ENCODE measurements at regions not wholly inside any gene's neighbourhood (a gene's known extent, or its start where the extent isn't known, plus 50 kb on each side); places are given as distances from the start of the nearest gene placed in this dataset.
"Not testable (repeated sequence)": the region's sequence is repeated elsewhere in the genome, so short reads cannot be mapped to it uniquely, and the experiment has no call there.

DNA sequence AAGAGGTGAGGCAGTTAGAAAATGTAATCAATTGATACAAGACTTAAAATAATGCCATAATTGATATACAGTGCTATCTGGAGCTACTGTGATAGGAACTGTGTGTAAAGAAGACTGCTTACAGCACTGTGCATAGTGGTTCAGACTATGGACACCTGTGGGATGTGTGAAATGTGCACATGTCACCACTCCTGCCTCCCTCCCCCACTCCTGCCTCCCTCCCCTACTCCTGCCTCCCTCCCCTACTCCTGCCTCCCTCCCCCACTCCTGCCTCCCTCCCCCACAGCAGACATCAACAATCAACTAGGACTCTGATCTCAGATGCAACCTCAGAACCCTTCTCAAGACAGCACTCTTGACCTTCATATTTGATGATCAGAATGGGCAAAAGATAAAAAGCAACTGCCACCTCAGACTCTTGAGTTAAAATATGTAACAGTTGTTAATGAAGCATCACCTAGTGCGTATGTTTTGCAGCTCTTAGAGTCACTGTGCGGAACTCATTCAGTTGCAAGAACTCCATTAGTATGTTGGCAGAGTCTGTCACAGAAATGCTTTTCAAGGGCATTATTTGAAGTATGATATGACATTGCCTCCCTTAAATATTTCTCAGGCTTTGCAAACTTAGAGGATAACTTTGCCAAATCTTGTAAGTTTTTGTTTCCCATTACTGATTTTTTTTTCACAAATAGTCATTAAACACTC is 255.2 kb upstream of the DDHD1 start:
- TF ChIP-seq CTCF (IDR thresholded peaks at IDR 0.05; ENCODE audit: insufficient read depth, low read length, missing control alignments) = no peak
- DNase-seq (ENCODE audit: low read depth, low spot score) = no peak
- CTCF ChIA-PET = interaction anchor here (1.1 to 3.4 kb wide), 2 partner anchors 9 to 25 kb away, joined by 3 to 18 read pairs; no protein-coding TSS in a partner anchor
- POLR2A ChIA-PET = interaction anchor here (0.7 kb wide), 1 partner anchor 16 kb away, joined by 3 read pairs; no protein-coding TSS in a partner anchor
- H3K4me3 ChIP-seq (ENCODE audit: low read depth, low read length) = no peak overlapping the region

GRCh38 chr14:53406519-53406918 is 253.4 kb upstream of the DDHD1 start:
- no peak for DNase-seq (ENCODE audit: low read depth, low spot score)
- TF ChIP-seq CTCF (IDR thresholded peaks at IDR 0.05; ENCODE audit: insufficient read depth, low read length, missing control alignments) = no peak
- POLR2A ChIA-PET = no interaction called here
- no peak overlapping the region for H3K4me3 ChIP-seq (ENCODE audit: low read depth, low read length)
- CTCF ChIA-PET = interaction anchor here (1.1 kb wide), 1 partner anchor 110 kb away, joined by 3 read pairs; no protein-coding TSS in a partner anchor

DNA sequence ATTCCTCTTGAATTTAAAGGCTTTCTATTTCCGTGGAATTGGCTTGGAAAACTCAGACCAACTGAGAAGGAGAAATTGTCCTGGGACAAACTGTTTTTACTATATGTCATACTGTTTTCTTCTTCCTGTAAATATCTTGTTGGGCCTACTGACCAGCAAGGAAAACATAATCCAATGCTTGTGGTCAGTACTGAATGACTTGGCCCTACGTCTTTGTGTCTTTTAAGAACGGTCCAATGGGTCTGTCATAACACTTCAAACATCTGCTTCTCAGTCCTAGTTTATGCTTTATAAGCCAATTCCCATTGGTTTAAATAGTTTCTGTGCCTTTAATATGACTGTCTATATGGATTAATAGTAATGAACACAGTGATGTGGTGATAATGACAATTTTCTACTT is 248.5 kb upstream of the DDHD1 start:
- no peak overlapping the region for H3K4me3 ChIP-seq (ENCODE audit: low read depth, low read length)
- ChIA-PET CTCF (no interaction called here), POLR2A (no interaction called here)
- TF ChIP-seq CTCF (IDR thresholded peaks at IDR 0.05; ENCODE audit: insufficient read depth, low read length, missing control alignments) = no peak
- no peak for DNase-seq (ENCODE audit: low read depth, low spot score)

- TF ChIP-seq CTCF (IDR thresholded peaks at IDR 0.05; ENCODE audit: insufficient read depth, low read length, missing control alignments) = peak; percentile 35
- no peak for DNase-seq (ENCODE audit: low read depth, low spot score)
- POLR2A ChIA-PET = no interaction called here
- CTCF ChIA-PET = interaction anchor here (0.9 to 2.6 kb wide), 5 partner anchors 10 to 783 kb away, joined by 3 to 18 read pairs (median 6); no protein-coding TSS in a partner anchor
- H3K4me3 ChIP-seq (ENCODE audit: low read depth, low read length) = no peak overlapping the region
These were observed 245.9 kb upstream of the DDHD1 start for GRCh38 chr14:53399057-53399456.

- POLR2A ChIA-PET = no interaction called here
- CTCF ChIA-PET = interaction anchor here (0.9 to 2.6 kb wide), 4 partner anchors 10 to 103 kb away, joined by 4 to 18 read pairs (median 11); no protein-coding TSS in a partner anchor
- H3K4me3 ChIP-seq (ENCODE audit: low read depth, low read length) = no peak overlapping the region
- no peak for TF ChIP-seq CTCF (IDR thresholded peaks at IDR 0.05; ENCODE audit: insufficient read depth, low read length, missing control alignments)
- no peak for DNase-seq (ENCODE audit: low read depth, low spot score)
These were observed 245.5 kb upstream of the DDHD1 start for GRCh38 chr14:53398616-53399015.

- CTCF ChIA-PET = interaction anchor here (1.0 kb wide), 1 partner anchor 99 kb away, joined by 4 read pairs; no protein-coding TSS in a partner anchor
- H3K4me3 ChIP-seq (ENCODE audit: low read depth, low read length); POLR2A ChIA-PET; DNase-seq (ENCODE audit: low read depth, low spot score): not testable (repeated sequence)
These were observed 242.1 kb upstream of the DDHD1 start for GRCh38 chr14:53395267-53395666.
